ENCODE measurements at regions not wholly inside any gene's neighbourhood (a gene's known extent, or its start where the extent isn't known, plus 50 kb on each side); places are given as distances from the start of the nearest gene placed in this dataset.

DNA sequence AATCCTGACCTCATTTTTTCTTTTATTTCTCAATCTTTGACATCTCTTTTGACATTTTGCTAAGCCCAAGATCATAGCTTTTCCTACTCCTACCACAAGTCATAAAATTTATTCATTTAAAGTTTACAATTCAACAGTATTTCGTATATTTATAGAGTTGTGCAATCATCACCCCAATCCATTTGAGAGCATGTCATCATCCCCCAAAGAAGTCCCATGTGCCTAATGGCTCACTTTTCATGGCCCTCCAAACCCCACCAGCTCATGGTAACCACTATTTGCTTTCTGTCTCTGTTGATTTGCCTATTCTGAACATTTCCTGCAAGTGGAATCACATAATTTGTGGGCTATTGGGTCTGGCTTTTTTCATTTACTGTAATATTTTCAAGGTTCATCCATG lies 52.5 kb upstream of the GLI3 start:
- DNase-seq (ENCODE audit: low read depth): no peak

Measured in GM04503 (cell line).